EH (cell line): ENCODE measurements at regions not wholly inside any gene's neighbourhood (a gene's known extent, or its start where the extent isn't known, plus 50 kb on each side); places are given as distances from the start of the nearest gene placed in this dataset.

ENCODE experiments used
- DNase-seq: peaks from one replicate; pipeline ENCODE4 v3.0.0-alpha.2; 2015; ENCODE audit warnings: low read depth

DNA sequence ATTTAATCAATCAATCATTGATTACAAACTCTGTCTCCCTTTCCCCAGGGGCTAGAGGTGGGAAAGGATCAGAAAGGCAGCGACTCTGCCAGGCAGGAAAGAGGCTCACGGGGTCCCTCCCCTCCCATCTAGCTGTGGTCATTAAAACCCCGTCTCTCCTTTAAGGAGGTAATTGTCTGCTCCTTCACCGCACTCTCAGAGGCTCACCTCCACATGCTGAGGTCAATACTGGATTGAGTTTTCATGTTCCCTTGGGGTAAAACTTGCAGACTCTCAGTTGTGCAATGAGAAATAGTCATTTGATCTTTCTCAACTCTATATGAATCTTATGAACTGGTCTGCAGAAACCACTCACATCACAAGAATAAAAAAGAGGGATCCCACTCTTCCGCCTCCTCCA, 368.8 kb downstream of the ADRA2A start:
- DNase-seq, result no peak

DNA sequence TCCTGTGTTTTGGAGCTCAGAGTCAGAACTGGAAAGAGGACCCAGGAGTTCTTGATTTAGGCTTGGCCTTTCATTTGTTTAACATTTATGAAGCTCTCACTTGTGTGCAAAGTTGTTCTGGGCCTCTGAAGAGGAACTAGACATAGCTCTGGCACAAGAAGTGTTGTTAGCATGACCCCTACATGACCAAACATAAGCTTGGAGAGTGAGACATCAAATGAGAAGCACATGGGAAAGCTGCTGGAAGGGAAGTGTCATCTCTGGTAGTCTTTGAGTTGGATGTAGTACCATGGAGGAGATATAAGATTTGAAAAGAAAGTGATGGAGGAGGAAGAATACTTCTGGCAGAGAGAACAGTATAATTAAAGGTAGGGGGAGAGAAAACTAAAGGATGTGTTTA, 370.1 kb downstream of the ADRA2A start:
- DNase-seq, result no peak

- no peak for DNase-seq
Observed at GRCh38 chr10:111452153-111452552, 375.3 kb downstream of the ADRA2A start.

DNA sequence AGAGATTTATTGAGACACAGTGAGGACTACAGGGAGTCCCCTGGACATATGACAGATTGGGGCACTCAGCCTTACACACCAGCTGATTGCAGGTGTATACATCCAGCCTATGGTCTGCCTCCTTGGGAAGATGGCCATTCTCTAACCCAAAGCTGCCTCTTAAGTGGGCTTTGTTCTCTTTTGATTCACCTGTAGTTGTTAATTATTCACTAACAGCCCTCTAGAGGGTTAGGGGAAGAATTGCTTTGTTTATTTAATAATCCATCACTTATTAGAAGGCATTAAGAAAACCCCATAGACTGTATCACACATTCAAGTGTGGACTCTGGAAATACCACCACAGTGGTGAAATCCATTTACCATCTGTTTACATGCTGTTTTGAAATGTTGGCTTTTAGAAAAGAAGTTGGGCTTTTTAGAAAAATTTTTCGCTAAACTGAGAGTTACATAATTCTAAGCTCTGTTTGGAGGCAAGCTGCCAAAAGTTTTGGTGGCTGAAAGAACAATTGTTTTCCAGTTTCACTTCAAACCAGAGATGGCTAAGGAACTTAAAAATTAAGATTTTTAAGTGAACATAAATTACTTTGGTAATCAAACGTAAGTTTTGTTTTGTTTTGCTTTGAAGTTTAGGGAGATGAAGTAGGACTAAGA, 379.1 kb downstream of the ADRA2A start:
- DNase-seq, result no peak

GRCh38 chr10:111458256-111458655, 381.4 kb downstream of the ADRA2A start:
- DNase-seq, result no peak

- no peak for DNase-seq
Observed at GRCh38 chr10:111459967-111460366, 383.1 kb downstream of the ADRA2A start.

DNA sequence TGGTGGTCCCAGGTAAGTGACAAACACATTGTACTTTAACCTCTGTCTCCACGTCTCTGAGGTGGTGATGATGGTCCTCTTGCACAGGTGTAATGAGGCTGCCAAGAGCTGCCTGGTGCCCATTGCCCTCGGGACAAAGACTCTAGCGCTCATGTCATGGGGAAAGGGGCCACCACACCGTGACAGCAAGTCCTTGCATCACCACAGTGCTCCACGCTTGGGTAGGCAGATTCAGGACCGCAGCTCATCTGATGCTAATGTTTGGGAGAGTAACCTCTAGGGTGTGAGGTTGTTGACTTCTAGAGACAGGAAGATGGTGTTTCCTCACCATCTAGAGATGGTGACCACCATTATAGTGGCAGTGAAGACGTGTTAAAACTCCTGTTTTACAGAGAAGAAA, 395.6 kb downstream of the ADRA2A start:
- DNase-seq, result no peak

DNA sequence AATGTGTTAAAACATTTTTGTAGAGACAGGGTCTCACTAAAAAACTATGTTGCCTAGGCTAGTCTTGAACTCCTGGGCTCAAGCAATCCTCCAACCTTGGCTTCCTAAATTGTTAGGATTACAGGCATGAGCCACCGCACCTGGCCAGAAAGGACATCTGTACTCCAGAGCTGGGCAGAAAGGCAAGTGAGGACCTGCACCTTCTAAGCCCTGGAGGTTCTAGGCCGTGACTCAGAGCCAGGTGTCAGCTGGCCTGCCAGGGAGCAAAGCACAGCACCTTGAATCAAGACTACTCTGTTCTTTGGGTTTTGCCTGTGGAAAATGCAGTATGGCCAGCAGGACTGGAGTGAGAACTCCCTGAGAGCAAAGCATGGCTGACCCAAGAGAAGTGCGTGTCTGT, 396.5 kb downstream of the ADRA2A start:
- DNase-seq, result no peak

GRCh38 chr10:111474786-111475185, 398.0 kb downstream of the ADRA2A start:
- DNase-seq, result no peak

GRCh38 chr10:111475720-111476119, 398.9 kb downstream of the ADRA2A start:
- peak; percentile 39 for DNase-seq

DNA sequence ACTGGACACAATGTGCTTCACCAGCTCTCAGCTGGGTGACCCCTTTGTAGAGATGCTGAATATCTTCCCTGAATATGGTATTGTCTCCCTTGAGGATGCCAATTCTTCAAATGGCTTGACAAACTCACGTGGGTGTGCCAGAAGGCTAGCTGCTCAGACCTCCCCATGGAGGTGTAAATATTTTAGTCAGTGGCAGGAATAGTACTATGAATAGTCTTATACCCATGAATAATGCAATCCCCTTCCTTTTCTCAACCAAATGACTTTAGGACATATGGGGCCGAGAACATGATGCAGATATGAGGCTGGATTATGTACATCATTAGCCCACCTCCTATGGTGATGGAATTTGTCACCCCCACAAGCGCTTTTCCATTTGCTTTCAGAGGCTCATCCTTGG, 401.8 kb downstream of the ADRA2A start:
- DNase-seq, result no peak

- no peak for DNase-seq
Observed at GRCh38 chr10:111479966-111480365, 403.1 kb downstream of the ADRA2A start.

GRCh38 chr10:111481261-111481826, 404.5 kb downstream of the ADRA2A start:
- no peak for DNase-seq

DNA sequence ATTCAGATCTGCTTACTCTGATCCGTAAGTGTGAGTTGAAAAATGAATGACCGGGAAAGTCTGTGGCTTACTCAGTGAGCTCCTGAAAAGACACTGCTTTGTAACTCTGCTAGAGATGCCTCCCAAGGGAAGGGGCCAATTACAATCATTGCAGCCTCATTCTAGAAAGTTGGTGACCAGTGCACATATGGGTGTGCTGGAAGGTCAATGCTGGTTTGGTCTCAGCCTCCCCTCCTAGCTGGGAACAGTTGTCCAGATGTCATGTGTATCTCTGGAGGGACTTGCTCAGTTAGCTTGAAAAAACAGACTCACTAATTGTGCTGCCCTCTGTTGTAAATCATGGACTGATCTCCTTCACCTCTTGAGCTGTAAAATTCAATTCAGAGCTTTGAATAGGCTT, 405.0 kb downstream of the ADRA2A start:
- no peak for DNase-seq

DNA sequence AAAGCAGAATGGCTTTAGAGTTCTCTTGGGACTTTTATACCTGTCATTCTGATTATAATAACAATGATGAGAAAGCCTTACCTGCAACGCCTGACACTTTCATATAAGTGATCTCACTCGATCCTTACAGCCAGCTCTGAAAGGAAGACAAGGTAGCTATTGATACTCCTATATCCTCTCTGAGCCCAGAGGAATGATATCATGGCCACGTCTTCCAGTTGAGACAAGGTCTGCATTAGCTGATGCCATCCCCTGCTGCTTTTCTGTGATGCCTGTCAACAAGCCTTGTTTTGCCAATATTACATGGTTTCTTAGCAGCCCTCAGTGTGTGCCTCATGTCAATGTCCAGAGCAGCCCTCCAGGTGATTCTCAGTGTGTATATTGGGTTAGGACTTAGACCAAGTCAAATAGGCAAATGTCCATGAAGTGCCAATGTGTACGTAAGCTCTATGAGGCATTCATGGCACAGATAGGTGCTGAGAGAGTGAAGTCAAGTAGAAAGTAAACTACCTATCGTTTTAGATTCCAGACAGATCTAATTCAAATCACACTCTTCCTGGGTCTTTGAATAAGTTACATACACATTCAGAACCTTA, 405.9 kb downstream of the ADRA2A start:
- DNase-seq, result no peak

- no peak for DNase-seq
Observed at GRCh38 chr10:111485767-111486166, 408.9 kb downstream of the ADRA2A start.

GRCh38 chr10:111486346-111486745, 409.5 kb downstream of the ADRA2A start:
- no peak for DNase-seq

GRCh38 chr10:111488668-111489067, 411.8 kb downstream of the ADRA2A start:
- DNase-seq, result no peak

GRCh38 chr10:111491154-111491553, 414.3 kb downstream of the ADRA2A start:
- no peak for DNase-seq

DNA sequence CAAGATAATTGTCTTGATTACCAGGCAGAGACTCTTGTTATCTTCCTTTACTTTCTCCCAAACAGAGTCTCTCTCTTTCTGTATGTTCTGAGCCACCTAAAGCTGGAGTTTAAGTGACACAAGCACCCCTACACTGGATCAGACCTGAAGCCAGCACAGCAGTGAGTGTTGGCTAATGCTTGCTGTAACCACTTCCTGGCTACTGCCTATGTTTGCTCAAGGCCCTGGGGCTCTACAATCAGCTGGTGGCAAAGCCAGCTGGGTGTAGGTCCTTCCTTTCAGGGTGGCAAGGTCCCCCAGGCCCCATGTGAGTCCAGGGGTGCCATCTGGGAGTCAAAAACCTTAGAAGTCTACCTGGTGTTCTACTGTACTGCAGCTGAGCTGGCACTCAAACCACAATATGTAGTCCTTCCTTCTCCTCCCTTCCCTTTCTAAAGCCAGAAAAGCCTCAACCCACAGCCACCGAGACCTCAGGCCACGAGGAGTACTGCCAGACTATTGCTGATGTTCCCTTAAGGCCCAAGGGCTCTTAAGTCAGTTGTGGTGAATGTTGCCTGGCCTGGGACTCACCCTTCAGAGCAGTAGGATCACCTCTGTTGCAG, 416.3 kb downstream of the ADRA2A start:
- no peak for DNase-seq

DNA sequence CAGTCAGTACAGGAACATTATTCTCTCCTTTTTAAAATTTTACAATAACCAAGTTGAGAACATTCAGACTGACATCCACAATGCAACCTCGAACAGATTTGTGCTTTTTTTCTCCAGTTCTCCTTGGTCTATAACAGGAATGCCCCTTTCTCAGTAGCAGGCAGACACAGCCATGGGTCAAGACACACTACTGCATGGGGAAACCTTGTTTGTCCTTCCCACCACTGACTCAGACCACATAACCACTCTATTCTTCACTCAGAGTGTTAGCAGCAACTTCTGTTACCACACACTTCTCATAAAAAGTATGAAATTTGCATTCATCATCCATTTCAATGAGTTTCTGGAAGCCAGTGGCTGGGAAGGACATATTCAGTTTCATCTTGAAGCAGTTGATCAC, 421.7 kb downstream of the ADRA2A start:
- DNase-seq, result no peak

GRCh38 chr10:111504376-111504775, 427.5 kb downstream of the ADRA2A start:
- DNase-seq, result no peak

DNA sequence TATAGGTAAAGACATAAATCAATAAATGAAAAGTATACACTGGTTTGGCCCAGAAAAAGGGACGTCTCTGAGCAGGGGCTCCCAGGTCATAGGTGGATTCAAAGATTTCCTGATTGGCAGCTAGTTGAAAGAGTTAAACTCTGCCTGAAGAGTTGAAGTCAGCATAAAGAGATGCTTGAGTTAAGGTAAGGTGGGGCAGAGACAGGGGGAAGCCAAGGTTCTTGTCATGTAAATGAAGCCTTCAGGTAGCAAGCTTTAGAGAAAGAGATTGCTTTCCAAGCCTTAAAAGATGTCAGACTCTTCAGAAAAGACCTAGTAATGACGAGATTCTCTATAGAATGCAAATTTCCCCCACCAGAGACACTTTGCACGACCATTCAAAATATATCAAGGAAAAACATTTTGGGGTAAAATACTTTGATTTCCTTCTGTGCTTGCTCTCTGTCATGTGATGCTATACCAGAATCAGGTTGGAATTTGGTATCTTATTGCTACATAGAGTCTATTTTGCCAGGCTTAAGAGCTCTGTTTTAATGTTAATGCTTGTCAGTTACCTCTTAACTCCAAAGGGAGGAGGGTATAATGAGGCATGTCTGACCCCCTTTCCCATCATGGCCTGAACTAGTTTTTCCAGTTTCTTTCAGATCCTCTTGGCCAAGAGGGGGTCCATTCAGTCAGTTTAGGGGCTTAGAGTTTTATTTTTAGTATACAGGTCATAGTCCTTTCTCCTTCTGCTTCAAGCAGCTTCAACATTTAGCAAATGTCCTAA, 429.6 kb downstream of the ADRA2A start:
- no peak for DNase-seq
